ENCODE measurements at regions not wholly inside any gene's neighbourhood (a gene's known extent, or its start where the extent isn't known, plus 50 kb on each side); places are given as distances from the start of the nearest gene placed in this dataset.

GRCh38 chr22:49701380-49702067, 126.1 kb downstream of the BRD1 start:
- no peak for TF ChIP-seq EZH2 (IDR thresholded peaks at IDR 0.05)
- TF ChIP-seq POLR2AphosphoS5 (IDR thresholded peaks at IDR 0.05; ENCODE audit: borderline replicate concordance, low read depth, low read length) = no peak
